Osteoblast (primary cell): ENCODE measurements at regions not wholly inside any gene's neighbourhood (a gene's known extent, or its start where the extent isn't known, plus 50 kb on each side); places are given as distances from the start of the nearest gene placed in this dataset.

Source experiments
- DNase-seq: peaks from one replicate; pipeline ENCODE4 v3.0.0; 2011; ENCODE audit warnings: low spot score, mixed read lengths; ENCODE audit not compliant: insufficient read length; ENCODE audit errors: missing footprints
- H2AFZ ChIP-seq: 2 replicates; pipeline ENCODE4 v1.6.0; 2011; ENCODE audit warnings: mild to moderate bottlenecking, low read length
- H3K27ac ChIP-seq: 2 replicates; pipeline ENCODE4 v1.5.1; 2011; ENCODE audit warnings: mild to moderate bottlenecking, low read depth, low read length, moderate library complexity
- H3K27me3 ChIP-seq: 2 replicates; pipeline ENCODE4 v1.6.0; 2012; ENCODE audit warnings: mild to moderate bottlenecking, control low read depth, inconsistent platforms, low read length, moderate library complexity; ENCODE audit not compliant: insufficient read depth
- H3K36me3 ChIP-seq: 2 replicates; pipeline ENCODE4 v1.5.1; 2011; ENCODE audit warnings: mild to moderate bottlenecking, low read length, control low read depth, moderate library complexity; ENCODE audit not compliant: insufficient read depth
- H3K4me1 ChIP-seq: 2 replicates; pipeline ENCODE4 v1.5.1; 2011; ENCODE audit warnings: mild to moderate bottlenecking, low read length, control low read depth, moderate library complexity; ENCODE audit not compliant: insufficient read depth
- H3K4me2 ChIP-seq: 2 replicates; pipeline ENCODE4 v1.6.0; 2011; ENCODE audit warnings: mild to moderate bottlenecking, low read length; ENCODE audit not compliant: insufficient read depth
- H3K4me3 ChIP-seq: fragments of 200-600 bp; sonication (generic); 3 replicates; pipeline ENCODE4 v1.5.1; 2012; ENCODE audit warnings: mild to moderate bottlenecking, low read length, inconsistent platforms; ENCODE audit not compliant: insufficient read depth
- H3K79me2 ChIP-seq: 2 replicates; pipeline ENCODE4 v1.6.0; 2012; ENCODE audit warnings: mild to moderate bottlenecking, low read length, control low read depth, inconsistent platforms; ENCODE audit not compliant: insufficient read depth
- H3K9me3 ChIP-seq: 2 replicates; pipeline ENCODE4 v1.5.1; 2011; ENCODE audit warnings: low read depth, low read length, control low read depth
- H4K20me1 ChIP-seq: 2 replicates; pipeline ENCODE4 v1.6.0; 2012; ENCODE audit warnings: mild to moderate bottlenecking, low read length, control low read depth; ENCODE audit not compliant: insufficient read depth
- CTCF ChIP-seq: IDR thresholded peaks from 2 replicates; pipeline ENCODE4 v1.5.1; 2011; ENCODE audit warnings: mild to moderate bottlenecking, low read depth, low read length, moderate library complexity; ENCODE audit errors: extremely low read depth

GRCh38 chr1:114318961-114319360, 165.3 kb upstream of the SYT6 start:
- Histone ChIP-seq H3K27ac (peak overlapping the region; percentile 76), H3K4me3 (no peak overlapping the region), H3K4me1 (peaks cover 63% of the 10 kb centered on the region), H4K20me1 (no peaks in the 10 kb centered on the region), H3K36me3 (no peaks in the 10 kb centered on the region), H3K9me3 (no peaks in the 10 kb centered on the region), H3K27me3 (no peaks in the 10 kb centered on the region), H3K79me2 (no peaks in the 10 kb centered on the region), H3K4me2 (peak overlapping the region; percentile 71), H2AFZ (no peak overlapping the region)
- no peak for DNase-seq
- TF ChIP-seq CTCF = no peak

DNA sequence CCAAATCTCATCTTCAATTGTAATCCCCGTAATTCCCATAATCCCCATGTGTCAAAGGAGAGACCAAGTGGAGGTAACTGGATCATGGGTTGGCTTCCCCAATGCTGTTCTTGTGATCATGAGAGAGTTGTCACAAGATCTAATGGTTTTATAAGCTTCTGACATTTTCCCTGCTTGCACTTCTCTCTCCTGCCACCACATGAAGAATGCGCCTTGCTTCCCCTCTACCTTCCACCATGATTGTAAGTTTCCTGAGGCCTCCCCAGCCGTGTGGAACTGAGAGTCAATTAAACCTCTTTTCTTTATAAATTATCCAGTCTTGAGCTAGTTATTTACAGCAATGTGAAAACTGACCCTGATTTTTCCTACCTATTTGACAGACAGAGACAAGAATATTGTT, 162.5 kb upstream of the SYT6 start:
- Histone ChIP-seq H3K27ac (peak overlapping the region; percentile 47), H4K20me1 (no peaks in the 10 kb centered on the region), H3K27me3 (no peaks in the 10 kb centered on the region), H3K4me2 (no peak overlapping the region), H3K36me3 (no peaks in the 10 kb centered on the region), H2AFZ (no peak overlapping the region), H3K79me2 (no peaks in the 10 kb centered on the region), H3K9me3 (no peaks in the 10 kb centered on the region), H3K4me1 (peaks cover 58% of the 10 kb centered on the region), H3K4me3 (no peak overlapping the region)
- no peak for DNase-seq
- no peak for TF ChIP-seq CTCF

DNA sequence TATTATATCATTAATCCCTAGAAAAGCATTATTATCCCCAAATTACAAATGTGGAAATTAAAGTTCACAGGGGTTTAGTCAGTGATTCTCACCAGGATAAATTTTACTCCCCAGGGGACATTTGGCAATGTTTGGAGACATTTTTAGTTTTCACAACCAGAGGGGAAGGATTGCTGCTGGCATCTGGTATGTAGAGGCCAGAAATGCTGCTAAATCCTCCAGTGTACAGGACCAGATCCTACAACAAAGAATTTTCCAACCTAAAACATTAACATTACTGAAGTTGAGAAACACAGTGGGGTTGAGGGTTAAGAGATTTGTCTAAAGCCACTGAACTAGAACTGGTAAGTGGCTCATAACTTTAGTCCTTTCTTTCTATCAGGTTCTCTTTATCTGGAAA, 162.0 kb upstream of the SYT6 start:
- DNase-seq = no peak
- H4K20me1 ChIP-seq = no peaks in the 10 kb centered on the region
- H2AFZ ChIP-seq = no peak overlapping the region
- H3K4me2 ChIP-seq = no peak overlapping the region
- H3K27ac ChIP-seq = peak overlapping the region; percentile 47
- no peaks in the 10 kb centered on the region for H3K9me3 ChIP-seq
- no peak for TF ChIP-seq CTCF
- no peaks in the 10 kb centered on the region for H3K36me3 ChIP-seq
- H3K4me1 ChIP-seq = peaks cover 58% of the 10 kb centered on the region
- H3K4me3 ChIP-seq = no peak overlapping the region
- no peaks in the 10 kb centered on the region for H3K27me3 ChIP-seq
- H3K79me2 ChIP-seq = no peaks in the 10 kb centered on the region

DNA sequence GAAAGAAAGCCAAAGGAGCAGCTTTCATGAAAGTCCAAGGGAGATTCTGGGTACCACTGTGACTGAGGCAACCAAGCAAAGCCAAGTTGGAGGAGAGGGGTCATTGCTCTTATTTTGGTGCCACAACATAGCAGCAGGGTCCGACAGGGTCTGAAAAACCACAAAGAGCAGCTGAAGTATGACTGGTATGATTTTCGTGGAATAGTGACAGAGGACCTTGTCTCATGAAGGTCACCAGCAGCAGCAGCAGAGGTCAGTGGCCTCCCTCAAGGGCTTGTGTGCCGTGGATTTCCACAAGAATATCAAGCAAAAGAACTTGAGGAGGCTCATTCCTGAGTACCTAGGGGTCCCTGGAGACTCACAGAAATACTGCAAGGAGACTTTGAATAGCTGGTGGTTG, 160.9 kb upstream of the SYT6 start:
- H2AFZ ChIP-seq = no peak overlapping the region
- no peaks in the 10 kb centered on the region for H3K27me3 ChIP-seq
- no peak for TF ChIP-seq CTCF
- no peak overlapping the region for H3K27ac ChIP-seq
- H3K4me1 ChIP-seq = peaks cover 51% of the 10 kb centered on the region
- DNase-seq = no peak
- no peaks in the 10 kb centered on the region for H4K20me1 ChIP-seq
- no peak overlapping the region for H3K4me3 ChIP-seq
- H3K79me2 ChIP-seq = no peaks in the 10 kb centered on the region
- no peaks in the 10 kb centered on the region for H3K9me3 ChIP-seq
- no peaks in the 10 kb centered on the region for H3K36me3 ChIP-seq
- no peak overlapping the region for H3K4me2 ChIP-seq
